ENCODE measurements at regions not wholly inside any gene's neighbourhood (a gene's known extent, or its start where the extent isn't known, plus 50 kb on each side); places are given as distances from the start of the nearest gene placed in this dataset.

GRCh38 chr15:66620341-66620740, 54.5 kb upstream of the LCTL start:
- TF ChIP-seq CTCF (IDR thresholded peaks at IDR 0.05) (no peak), POLR2A (IDR thresholded peaks at IDR 0.05) (no peak)

All from testis (tissue), 2 donors.